ENCODE measurements at regions not wholly inside any gene's neighbourhood (a gene's known extent, or its start where the extent isn't known, plus 50 kb on each side); places are given as distances from the start of the nearest gene placed in this dataset.

DNA sequence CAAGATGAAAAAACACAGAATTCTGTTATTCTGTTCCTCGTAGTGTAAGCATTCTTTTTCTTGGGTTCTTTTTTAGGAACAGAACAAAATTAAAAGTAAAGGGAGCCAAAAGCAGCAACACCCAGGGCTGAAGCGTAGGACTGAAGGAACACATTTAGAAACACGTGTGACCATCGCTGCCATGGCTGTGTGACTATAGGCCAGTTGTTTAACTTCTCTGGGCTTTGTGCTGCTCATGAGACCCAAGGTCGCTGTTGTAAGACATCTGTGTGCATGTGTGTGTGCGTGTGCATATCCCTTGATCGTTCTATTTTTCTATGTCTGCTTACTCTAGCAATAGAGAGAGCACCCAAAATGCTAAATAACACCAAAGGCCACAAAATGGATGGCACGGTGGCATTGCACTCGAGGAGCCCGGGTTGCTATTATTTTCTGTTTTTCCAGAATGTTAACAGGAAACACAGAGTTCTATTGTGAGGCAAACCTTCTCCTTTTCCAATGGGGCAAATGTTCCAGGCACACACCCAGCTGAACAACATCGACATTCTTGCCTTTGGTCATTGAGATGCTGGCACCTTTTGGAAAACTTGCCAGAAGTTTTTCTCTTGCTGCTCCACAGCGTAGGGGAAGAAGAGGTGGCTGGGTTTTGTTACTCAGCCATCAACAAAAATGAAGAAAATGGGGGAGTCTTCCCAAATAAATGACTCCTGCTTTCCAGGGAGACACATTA is 267.8 kb upstream of the ECI2 start:
- no peak for DNase-seq (ENCODE audit: low spot score)
- POLR2A ChIA-PET = no interaction called here
- no TSS peak for BruUV-seq (replicated peaks)
- Histone ChIP-seq H3K27ac (ENCODE audit: low read depth, low read length, poor library complexity, severe bottlenecking) (no peak overlapping the region), H3K4me2 (ENCODE audit: low read length) (no peak overlapping the region), H3K9me3 (ENCODE audit: low read length) (peaks cover 16% of the 10 kb centered on the region), H3K36me3 (ENCODE audit: insufficient read depth, low read length) (peaks cover 9% of the 10 kb centered on the region; the same call in 1 of the 2 replicates), H3K4me1 (ENCODE audit: insufficient read depth, low read length, poor library complexity, severe bottlenecking) (peaks cover 28% of the 10 kb centered on the region), H4K20me1 (ENCODE audit: insufficient read depth, low read length) (no peaks in the 10 kb centered on the region), H3K4me3 (ENCODE audit: low read depth, low read length, poor library complexity, severe bottlenecking) (no peak overlapping the region), H3K9me2 (ENCODE audit: insufficient read depth, low read length) (no peaks in the 10 kb centered on the region), H3K79me2 (ENCODE audit: insufficient read depth, low read depth, low read length) (no peaks in the 10 kb centered on the region), H2AFZ (ENCODE audit: low read length) (no peak overlapping the region)
- TF ChIP-seq CTCF (conservative IDR thresholded peaks at IDR 0.05; ENCODE audit: low read length) (no peak), EZH2phosphoT487 (IDR thresholded peaks at IDR 0.05; ENCODE audit: borderline replicate concordance, low read depth, low read length) (no peak)
- intact Hi-C loops (cut with micrococcal nuclease; ENCODE audit: unreplicated experiment) = no loop called here
- CTCF ChIA-PET (ENCODE audit: unreplicated experiment) = no interaction called here

- no peaks in the 10 kb centered on the region for H4K20me1 ChIP-seq (ENCODE audit: insufficient read depth, low read length)
- H3K4me1 ChIP-seq (ENCODE audit: insufficient read depth, low read length, poor library complexity, severe bottlenecking) = peaks cover 22% of the 10 kb centered on the region
- CTCF ChIA-PET (ENCODE audit: unreplicated experiment) = no interaction called here
- no peak overlapping the region for H3K4me2 ChIP-seq (ENCODE audit: low read length)
- no TSS peak for BruUV-seq (replicated peaks)
- no peak for TF ChIP-seq EZH2phosphoT487 (IDR thresholded peaks at IDR 0.05; ENCODE audit: borderline replicate concordance, low read depth, low read length)
- no peak for TF ChIP-seq CTCF (conservative IDR thresholded peaks at IDR 0.05; ENCODE audit: low read length)
- H3K9me3 ChIP-seq (ENCODE audit: low read length) = peaks cover 16% of the 10 kb centered on the region
- no peaks in the 10 kb centered on the region for H3K79me2 ChIP-seq (ENCODE audit: insufficient read depth, low read depth, low read length)
- intact Hi-C loops (cut with micrococcal nuclease; ENCODE audit: unreplicated experiment) = no loop called here
- no peak for DNase-seq (ENCODE audit: low spot score)
- no peak overlapping the region for H3K27ac ChIP-seq (ENCODE audit: low read depth, low read length, poor library complexity, severe bottlenecking)
- no peaks in the 10 kb centered on the region for H3K9me2 ChIP-seq (ENCODE audit: insufficient read depth, low read length)
- H3K36me3 ChIP-seq (ENCODE audit: insufficient read depth, low read length) = peaks cover 9% of the 10 kb centered on the region; the same call in 1 of the 2 replicates
- POLR2A ChIA-PET = no interaction called here
- no peak overlapping the region for H2AFZ ChIP-seq (ENCODE audit: low read length)
- no peak overlapping the region for H3K4me3 ChIP-seq (ENCODE audit: low read depth, low read length, poor library complexity, severe bottlenecking)
Measured at GRCh38 chr6:4402477-4402976, 267.2 kb upstream of the ECI2 start.
